B cell (primary cell): ENCODE measurements at regions not wholly inside any gene's neighbourhood (a gene's known extent, or its start where the extent isn't known, plus 50 kb on each side); places are given as distances from the start of the nearest gene placed in this dataset.

Experiments used
- ATAC-seq: fragments of 200-7000 bp; cut with Tn5 transposase; one replicate; pipeline ENCODE4 v1.10.0; 2021; ENCODE audit warnings: low read depth, mild to moderate bottlenecking, moderate number of reproducible peaks, moderate library complexity
- CTCF ChIA-PET: fragments of 350-600 bp; sonication (Branson Sonifier 250); formaldehyde crosslinking; loops from one replicate; lab custom pipeline; 2021; ENCODE audit warnings: antibody characterized with exemption, inconsistent platforms; lab: Charles Lee
- POLR2A ChIA-PET: fragments of 350-600 bp; sonication (Branson Sonifier 250); formaldehyde crosslinking; loops from one replicate; lab custom pipeline; 2021; ENCODE audit warnings: antibody characterized with exemption; lab: Charles Lee
- DNase-seq: peaks from one replicate; pipeline ENCODE4 v3.0.0; 2013
- H2AFZ ChIP-seq: 2 replicates; pipeline ENCODE4 v1.6.1; 2012; ENCODE audit warnings: mild to moderate bottlenecking, low read depth, low read length; ENCODE audit not compliant: insufficient read depth, poor library complexity, severe bottlenecking
- H3K27ac ChIP-seq, 2 donors: 1 replicate in 1 of 2; 2 replicates in 1 of 2; pipeline ENCODE4 v1.5.1; 2012 to 2013; ENCODE audit warnings: low read length in 2 of 2, mild to moderate bottlenecking in 2 of 2, moderate library complexity in 1 of 2
- H3K27me3 ChIP-seq, 4 experiments: fragments of 200-600 bp in 1 of 4; sonication (generic) in 1 of 4; replicated peaks in 1 of 4; 1 replicate in 2 of 4; 2 replicates in 2 of 4; pipeline versions ENCODE4 v1.6.1 to v1.7.0; 2013 to 2016; ENCODE audit warnings: low read length in 3 of 4, mild to moderate bottlenecking in 2 of 4, mixed read lengths in 1 of 4, moderate library complexity in 1 of 4; ENCODE audit not compliant: insufficient read depth in 4 of 4, control insufficient read depth in 3 of 4; ENCODE audit errors: control extremely low read depth in 1 of 4
- H3K36me3 ChIP-seq, 2 experiments: replicated peaks in 1 of 2; 1 replicate in 1 of 2; 2 replicates in 1 of 2; pipeline versions ENCODE4 v1.6.1 to v1.7.1; 2013; ENCODE audit warnings: low read length in 1 of 2; ENCODE audit not compliant: insufficient read depth in 2 of 2, control insufficient read depth in 1 of 2; ENCODE audit errors: control extremely low read depth in 1 of 2, extremely low read depth in 1 of 2
- H3K4me1 ChIP-seq, 2 donors: fragments of 200-600 bp in 1 of 2; sonication (generic) in 1 of 2; 1 replicate in 1 of 2; 2 replicates in 1 of 2; pipeline versions ENCODE4 v1.5.1 to v1.6.1; 2013 to 2017; ENCODE audit warnings: low read length in 2 of 2; ENCODE audit not compliant: control insufficient read depth in 2 of 2, insufficient read depth in 2 of 2
- H3K4me2 ChIP-seq: replicated peaks from 2 replicates; pipeline ENCODE3; 2012; ENCODE audit warnings: mild to moderate bottlenecking, low read depth, low read length; ENCODE audit not compliant: poor library complexity, severe bottlenecking
- H3K4me3 ChIP-seq, 5 experiments: fragments of 200-600 bp in 1 of 5; sonication (generic) in 1 of 5; 1 replicate in 3 of 5; 2 replicates in 2 of 5; pipeline versions ENCODE4 v1.5.1 to v1.7.0; 2011 to 2016; ENCODE audit warnings: low read length in 4 of 5, mild to moderate bottlenecking in 4 of 5, low read depth in 2 of 5, control low read depth in 1 of 5, moderate library complexity in 1 of 5; ENCODE audit not compliant: insufficient read depth in 1 of 5; ENCODE audit errors: control extremely low read depth in 1 of 5, extremely low read depth in 1 of 5
- H3K79me2 ChIP-seq: fragments of 200-600 bp; sonication (generic); one replicate; pipeline ENCODE4 v1.6.0; 2016; ENCODE audit warnings: low read length; ENCODE audit not compliant: control insufficient read depth, insufficient read depth
- H3K9ac ChIP-seq: fragments of 200-600 bp; sonication (generic); 2 replicates; pipeline ENCODE4 v1.6.1; 2017; ENCODE audit warnings: mild to moderate bottlenecking, low read length, moderate library complexity
- H3K9me3 ChIP-seq, 3 donors: one replicate each; pipeline versions ENCODE4 v1.6.1 to v1.7.1; 2013; ENCODE audit warnings: low read length in 2 of 3; ENCODE audit not compliant: control insufficient read depth in 2 of 3, insufficient read depth in 1 of 3; ENCODE audit errors: control extremely low read depth in 1 of 3
- H4K20me1 ChIP-seq: 2 replicates; pipeline ENCODE4 v1.6.0; 2012; ENCODE audit warnings: mild to moderate bottlenecking, low read length; ENCODE audit not compliant: insufficient read depth, control insufficient read depth, poor library complexity, severe bottlenecking
- H3K27ac Mint-ChIP-seq: one replicate; pipeline ENCODE4 v1.8.0; 2021; ENCODE audit warnings: mixed read lengths
- H3K27me3 Mint-ChIP-seq: one replicate; pipeline ENCODE4 v1.8.0; 2021; ENCODE audit warnings: mixed read lengths
- H3K4me1 Mint-ChIP-seq: one replicate; pipeline ENCODE4 v1.8.0; 2021; ENCODE audit warnings: mixed read lengths
- H3K4me3 Mint-ChIP-seq: one replicate; pipeline ENCODE4 v1.8.0; 2021; ENCODE audit warnings: mixed read lengths
- H3K9me3 Mint-ChIP-seq: one replicate; pipeline ENCODE4 v1.8.0; 2022; ENCODE audit warnings: mixed read lengths; ENCODE audit not compliant: insufficient read depth
- EZH2 ChIP-seq: IDR thresholded peaks from 2 replicates; pipeline ENCODE4 v1.6.1; 2012; ENCODE audit warnings: borderline replicate concordance, low read depth, mild to moderate bottlenecking, moderate library complexity, low read length; ENCODE audit not compliant: insufficient read depth, poor library complexity, severe bottlenecking
- WGBS: methylation state at CpG from one replicate; pipeline ENCODE4 v1.1.5; 2013; ENCODE audit warnings: missing lambda C conversion rate; ENCODE audit not compliant: insufficient coverage; 5-methylcytosine and 5-hydroxymethylcytosine counted together
- intact Hi-C: fragments of 100-400 bp; cut with micrococcal nuclease; formaldehyde crosslinking; loops from one replicate; pipeline ENCODE4 v1.10.0; 2022
- TF ChIP-seq, protein P1 (sequence below): fragments of 200-600 bp; IDR thresholded peaks from one replicate; pipeline ENCODE4 v1.8.0; 2022; ENCODE audit warnings: antibody characterized with exemption, mild to moderate bottlenecking

- Histone ChIP-seq H3K4me3 (no peak overlapping the region), H3K79me2 (no peaks in the 10 kb centered on the region), H3K27ac (no peak overlapping the region), H3K4me1 (peaks cover 7 to 10% of the 10 kb centered on the region in 2 donors), H3K4me2 (no peak overlapping the region), H4K20me1 (no peaks in the 10 kb centered on the region), H3K27me3 (no peaks in the 10 kb centered on the region), H3K9ac (no peak overlapping the region), H2AFZ (no peak overlapping the region), H3K36me3 (no peaks in the 10 kb centered on the region), H3K9me3 (no peaks in the 10 kb centered on the region)
- ChIA-PET POLR2A (no interaction called here), CTCF (no interaction called here)
- no peak for ATAC-seq
- TF ChIP-seq, protein P1, sequence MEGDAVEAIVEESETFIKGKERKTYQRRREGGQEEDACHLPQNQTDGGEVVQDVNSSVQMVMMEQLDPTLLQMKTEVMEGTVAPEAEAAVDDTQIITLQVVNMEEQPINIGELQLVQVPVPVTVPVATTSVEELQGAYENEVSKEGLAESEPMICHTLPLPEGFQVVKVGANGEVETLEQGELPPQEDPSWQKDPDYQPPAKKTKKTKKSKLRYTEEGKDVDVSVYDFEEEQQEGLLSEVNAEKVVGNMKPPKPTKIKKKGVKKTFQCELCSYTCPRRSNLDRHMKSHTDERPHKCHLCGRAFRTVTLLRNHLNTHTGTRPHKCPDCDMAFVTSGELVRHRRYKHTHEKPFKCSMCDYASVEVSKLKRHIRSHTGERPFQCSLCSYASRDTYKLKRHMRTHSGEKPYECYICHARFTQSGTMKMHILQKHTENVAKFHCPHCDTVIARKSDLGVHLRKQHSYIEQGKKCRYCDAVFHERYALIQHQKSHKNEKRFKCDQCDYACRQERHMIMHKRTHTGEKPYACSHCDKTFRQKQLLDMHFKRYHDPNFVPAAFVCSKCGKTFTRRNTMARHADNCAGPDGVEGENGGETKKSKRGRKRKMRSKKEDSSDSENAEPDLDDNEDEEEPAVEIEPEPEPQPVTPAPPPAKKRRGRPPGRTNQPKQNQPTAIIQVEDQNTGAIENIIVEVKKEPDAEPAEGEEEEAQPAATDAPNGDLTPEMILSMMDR, result no peak
- no peak for TF ChIP-seq EZH2
- Mint-ChIP-seq H3K27ac (no peak overlapping the region), H3K4me1 (peaks cover 11% of the 10 kb centered on the region), H3K27me3 (no peaks in the 10 kb centered on the region), H3K4me3 (no peak overlapping the region), H3K9me3 (no peaks in the 10 kb centered on the region)
- no peak for DNase-seq
- WGBS, result 96% methylated on average over 5 of the region's 6 CpGs
- intact Hi-C loops, result no loop called here
Observed at GRCh38 chr5:125194883-125195282, 448.4 kb upstream of the ZNF608 start.

GRCh38 chr5:125196481-125197111 lies 450.2 kb upstream of the ZNF608 start:
- 96% methylated on average over 5 of the region's 13 CpGs for WGBS
- ATAC-seq (no peak), DNase-seq (no peak)
- no peaks in the 10 kb centered on the region for H3K36me3 ChIP-seq
- H3K27ac ChIP-seq, result no peak overlapping the region
- no peaks in the 10 kb centered on the region for H4K20me1 ChIP-seq
- H3K27me3 Mint-ChIP-seq, result no peaks in the 10 kb centered on the region
- no peak overlapping the region for H3K4me3 ChIP-seq
- no peak overlapping the region for H2AFZ ChIP-seq
- H3K9ac ChIP-seq, result no peak overlapping the region
- intact Hi-C loops, result no loop called here
- no peaks in the 10 kb centered on the region for H3K79me2 ChIP-seq
- CTCF ChIA-PET, result no interaction called here
- TF ChIP-seq EZH2, result no peak
- TF ChIP-seq, protein P1, result no peak
- no peak overlapping the region for H3K4me3 Mint-ChIP-seq
- no peak overlapping the region for H3K4me2 ChIP-seq
- peaks cover 10% of the 10 kb centered on the region for H3K4me1 Mint-ChIP-seq
- no peaks in the 10 kb centered on the region for H3K27me3 ChIP-seq
- H3K27ac Mint-ChIP-seq, result no peak overlapping the region
- H3K9me3 Mint-ChIP-seq, result no peaks in the 10 kb centered on the region
- H3K4me1 ChIP-seq, result peaks cover 1 to 7% of the 10 kb centered on the region in 2 donors
- no peaks in the 10 kb centered on the region for H3K9me3 ChIP-seq
- POLR2A ChIA-PET, result no interaction called here
